Ascending aorta (tissue), 2 donors: ENCODE measurements at regions not wholly inside any gene's neighbourhood (a gene's known extent, or its start where the extent isn't known, plus 50 kb on each side); places are given as distances from the start of the nearest gene placed in this dataset.

Experiments used
- DNase-seq, 2 donors: peaks; one replicate each; pipeline ENCODE4 v3.0.0-alpha.2; 2019; ENCODE audit warnings: low spot score in 2 of 2
- H3K27ac ChIP-seq, 2 donors: fragments of 200-600 bp; sonication (generic); one replicate each; pipeline ENCODE4 v1.5.1; 2016 to 2017; ENCODE audit warnings: mild to moderate bottlenecking in 1 of 2
- H3K27me3 ChIP-seq: fragments of 200-600 bp; sonication (generic); one replicate; pipeline ENCODE4 v1.5.1; 2017
- H3K36me3 ChIP-seq, 2 donors: fragments of 200-600 bp; sonication (generic); one replicate each; pipeline ENCODE4 v1.5.1; 2016
- H3K4me1 ChIP-seq, 2 donors: fragments of 200-600 bp; sonication (generic); one replicate each; pipeline ENCODE4 v1.5.1; 2016 to 2017; ENCODE audit warnings: mild to moderate bottlenecking in 1 of 2
- H3K4me3 ChIP-seq, 2 donors: fragments of 200-600 bp; sonication (generic); one replicate each; pipeline ENCODE4 v1.5.1; 2016 to 2017; ENCODE audit warnings: mild to moderate bottlenecking in 1 of 2
- H3K9me3 ChIP-seq, 2 donors: fragments of 200-600 bp; sonication (generic); one replicate each; pipeline ENCODE4 v1.5.1; 2016
- CTCF ChIP-seq, 3 experiments: fragments of 200-600 bp in 2 of 3; fragments of 450-650 bp in 1 of 3; sonication (generic) in 2 of 3; IDR thresholded peaks; one replicate each; pipeline ENCODE4 v1.5.1; 2016 to 2019; ENCODE audit warnings: antibody characterized with exemption in 3 of 3, mild to moderate bottlenecking in 1 of 3, moderate library complexity in 1 of 3
- intact Hi-C: fragments of 100-400 bp; cut with DNase I; formaldehyde crosslinking; loops from one replicate; pipeline ENCODE4 v1.15.1; 2023

- Histone ChIP-seq H3K36me3 (no peaks in the 10 kb centered on the region), H3K4me3 (no peak overlapping the region), H3K9me3 (no peaks in the 10 kb centered on the region), H3K27me3 (no peaks in the 10 kb centered on the region), H3K4me1 (peaks cover 0 to 3% of the 10 kb centered on the region in 2 donors), H3K27ac (no peak overlapping the region)
- TF ChIP-seq CTCF (IDR thresholded peaks at IDR 0.05), result no peak
- intact Hi-C loops, result no loop called here
- no peak for DNase-seq
These were observed 371.8 kb upstream of the GALNTL6 start for GRCh38 chr4:171441300-171441941.

GRCh38 chr4:171433674-171434073 lies 379.5 kb upstream of the GALNTL6 start:
- no peak for DNase-seq
- Histone ChIP-seq H3K4me1 (no peaks in the 10 kb centered on the region), H3K27ac (no peak overlapping the region), H3K36me3 (no peaks in the 10 kb centered on the region), H3K9me3 (no peaks in the 10 kb centered on the region), H3K27me3 (no peaks in the 10 kb centered on the region), H3K4me3 (no peak overlapping the region)
- no peak for TF ChIP-seq CTCF (IDR thresholded peaks at IDR 0.05)
- intact Hi-C loops, result no loop called here

GRCh38 chr4:171432536-171432935 lies 380.7 kb upstream of the GALNTL6 start:
- no peaks in the 10 kb centered on the region for H3K27me3 ChIP-seq
- no peak for TF ChIP-seq CTCF (IDR thresholded peaks at IDR 0.05)
- H3K4me1 ChIP-seq, result no peaks in the 10 kb centered on the region
- H3K4me3 ChIP-seq, result no peak overlapping the region
- no peaks in the 10 kb centered on the region for H3K9me3 ChIP-seq
- H3K36me3 ChIP-seq, result no peaks in the 10 kb centered on the region
- DNase-seq, result no peak
- no peak overlapping the region for H3K27ac ChIP-seq
- intact Hi-C loops, result no loop called here

GRCh38 chr4:171430495-171430894 lies 382.7 kb upstream of the GALNTL6 start:
- H3K36me3 ChIP-seq, result no peaks in the 10 kb centered on the region
- H3K27me3 ChIP-seq, result no peaks in the 10 kb centered on the region
- intact Hi-C loops, result no loop called here
- H3K4me3 ChIP-seq, result no peak overlapping the region
- no peaks in the 10 kb centered on the region for H3K9me3 ChIP-seq
- DNase-seq, result no peak
- H3K27ac ChIP-seq, result no peak overlapping the region
- no peaks in the 10 kb centered on the region for H3K4me1 ChIP-seq
- no peak for TF ChIP-seq CTCF (IDR thresholded peaks at IDR 0.05)

GRCh38 chr4:171397175-171397574 lies 416.0 kb upstream of the GALNTL6 start:
- no peak for DNase-seq
- H3K9me3 ChIP-seq, result no peaks in the 10 kb centered on the region
- no peak overlapping the region for H3K27ac ChIP-seq
- no peaks in the 10 kb centered on the region for H3K27me3 ChIP-seq
- no peak for TF ChIP-seq CTCF (IDR thresholded peaks at IDR 0.05)
- no peaks in the 10 kb centered on the region for H3K4me1 ChIP-seq
- intact Hi-C loops, result no loop called here
- no peaks in the 10 kb centered on the region for H3K36me3 ChIP-seq
- H3K4me3 ChIP-seq, result no peak overlapping the region

- no peak overlapping the region for H3K27ac ChIP-seq
- no peaks in the 10 kb centered on the region for H3K27me3 ChIP-seq
- no peak for TF ChIP-seq CTCF (IDR thresholded peaks at IDR 0.05)
- intact Hi-C loops, result no loop called here
- no peak for DNase-seq
- no peak overlapping the region for H3K4me3 ChIP-seq
- H3K4me1 ChIP-seq, result no peaks in the 10 kb centered on the region
- peaks cover 0 to 7% of the 10 kb centered on the region in 2 donors for H3K9me3 ChIP-seq
- H3K36me3 ChIP-seq, result no peaks in the 10 kb centered on the region
These were observed 422.6 kb upstream of the GALNTL6 start for GRCh38 chr4:171390626-171391025.
